MCF 10A (cell line): ENCODE measurements at regions not wholly inside any gene's neighbourhood (a gene's known extent, or its start where the extent isn't known, plus 50 kb on each side); places are given as distances from the start of the nearest gene placed in this dataset.

Experiments
- BruUV-seq: library from RNA; stranded (reverse); fragments of 400-500 nt; replicated peaks from 2 replicates; lab custom pipeline; 2021; lab: Mats Ljungman, UMichigan
- CTCF ChIA-PET: fragments of 300-600 bp; sonication (Branson Sonifier 250); formaldehyde crosslinking; extraction: SDS; loops from one replicate; lab custom pipeline; 2021; ENCODE audit warnings: antibody characterized with exemption, inconsistent platforms; lab: Yijun Ruan, JAX
- POLR2A ChIA-PET: fragments of 300-600, 350-650 bp; sonication (Branson Sonifier 250); formaldehyde crosslinking; extraction: SDS; loops from one replicate; lab custom pipeline; 2020; ENCODE audit warnings: antibody characterized with exemption, inconsistent platforms; lab: Yijun Ruan, JAX
- DNase-seq: peaks from one replicate; pipeline ENCODE4 v3.0.0-alpha.2; 2018; ENCODE audit not compliant: unreplicated experiment
- H3K27ac Mint-ChIP-seq: one replicate; pipeline ENCODE4 v1.8.0; 2022; ENCODE audit warnings: mild to moderate bottlenecking, low read depth, mixed read lengths; ENCODE audit not compliant: unreplicated experiment
- H3K27me3 Mint-ChIP-seq: one replicate; pipeline ENCODE4 v1.8.0; 2022; ENCODE audit warnings: mixed read lengths; ENCODE audit not compliant: insufficient read depth, unreplicated experiment
- H3K36me3 Mint-ChIP-seq: one replicate; pipeline ENCODE4 v1.8.0; 2022; ENCODE audit warnings: mild to moderate bottlenecking, moderate library complexity, mixed read lengths; ENCODE audit not compliant: insufficient read depth, unreplicated experiment
- H3K4me1 Mint-ChIP-seq: one replicate; pipeline ENCODE4 v1.8.0; 2022; ENCODE audit warnings: mixed read lengths; ENCODE audit not compliant: insufficient read depth, unreplicated experiment
- H3K4me3 Mint-ChIP-seq: one replicate; pipeline ENCODE4 v1.8.0; 2022; ENCODE audit warnings: mild to moderate bottlenecking, moderate library complexity, mixed read lengths; ENCODE audit not compliant: unreplicated experiment
- H3K9me3 Mint-ChIP-seq: one replicate; pipeline ENCODE4 v1.8.0; 2022; ENCODE audit warnings: mixed read lengths; ENCODE audit not compliant: unreplicated experiment
- CTCF ChIP-seq: fragments of 200-600 bp; IDR thresholded peaks from one replicate; pipeline ENCODE4 v1.8.0; 2022; ENCODE audit warnings: antibody characterized with exemption, mild to moderate bottlenecking; ENCODE audit not compliant: unreplicated experiment
- intact Hi-C: fragments of 100-400 bp; cut with micrococcal nuclease; formaldehyde crosslinking; loops from 2 replicates; pipeline ENCODE4 v1.14.1; 2022

GRCh38 chr14:25226214-25226613 lies 176.3 kb upstream of the STXBP6 start:
- intact Hi-C loops = no loop called here
- ChIA-PET CTCF (no interaction called here), POLR2A (no interaction called here)
- no peak overlapping the region for H3K4me3 Mint-ChIP-seq
- TF ChIP-seq CTCF = no peak
- BruUV-seq = no TSS peak
- H3K4me1 Mint-ChIP-seq = no peaks in the 10 kb centered on the region
- H3K27ac Mint-ChIP-seq = no peak overlapping the region
- no peaks in the 10 kb centered on the region for H3K27me3 Mint-ChIP-seq
- peaks cover 32% of the 10 kb centered on the region for H3K9me3 Mint-ChIP-seq
- no peaks in the 10 kb centered on the region for H3K36me3 Mint-ChIP-seq
- DNase-seq = no peak

- no TSS peak for BruUV-seq
- no peak overlapping the region for H3K27ac Mint-ChIP-seq
- no peaks in the 10 kb centered on the region for H3K27me3 Mint-ChIP-seq
- POLR2A ChIA-PET = no interaction called here
- H3K36me3 Mint-ChIP-seq = no peaks in the 10 kb centered on the region
- intact Hi-C loops = no loop called here
- CTCF ChIA-PET = no interaction called here
- TF ChIP-seq CTCF = no peak
- peaks cover 18% of the 10 kb centered on the region for H3K9me3 Mint-ChIP-seq
- H3K4me1 Mint-ChIP-seq = no peaks in the 10 kb centered on the region
- DNase-seq = no peak
- no peak overlapping the region for H3K4me3 Mint-ChIP-seq
Observed at GRCh38 chr14:25222256-25222655, 172.3 kb upstream of the STXBP6 start.

GRCh38 chr14:25220514-25220913 lies 170.6 kb upstream of the STXBP6 start:
- no TSS peak for BruUV-seq
- ChIA-PET CTCF (interaction anchor here (0.5 to 0.7 kb wide), 2 partner anchors 180 to 511 kb away, joined by 3 to 4 read pairs; no protein-coding TSS in a partner anchor), POLR2A (no interaction called here)

GRCh38 chr14:25215607-25216006 lies 165.7 kb upstream of the STXBP6 start:
- no TSS peak for BruUV-seq
- Mint-ChIP-seq H3K9me3 (peaks cover 35% of the 10 kb centered on the region), H3K27me3 (no peaks in the 10 kb centered on the region), H3K4me3 (no peak overlapping the region), H3K36me3 (no peaks in the 10 kb centered on the region), H3K4me1 (no peaks in the 10 kb centered on the region), H3K27ac (no peak overlapping the region)
- no peak for TF ChIP-seq CTCF
- intact Hi-C loops = no loop called here
- no peak for DNase-seq
- POLR2A ChIA-PET = no interaction called here
- CTCF ChIA-PET = no interaction called here

More at GRCh38 chr14:25220514-25220913, 170.6 kb upstream of the STXBP6 start:
- no peak for TF ChIP-seq CTCF
- Mint-ChIP-seq H3K4me3 (no peak overlapping the region), H3K27ac (no peak overlapping the region), H3K4me1 (no peaks in the 10 kb centered on the region), H3K36me3 (no peaks in the 10 kb centered on the region), H3K9me3 (peaks cover 24% of the 10 kb centered on the region), H3K27me3 (no peaks in the 10 kb centered on the region)
- intact Hi-C loops = no loop called here
- no peak for DNase-seq
